MM.1S (cell line): ENCODE measurements at regions not wholly inside any gene's neighbourhood (a gene's known extent, or its start where the extent isn't known, plus 50 kb on each side); places are given as distances from the start of the nearest gene placed in this dataset.

Experiments
- EZH2phosphoT487 ChIP-seq: fragments of 300-600 bp; sonication (generic); IDR thresholded peaks from 2 replicates; pipeline ENCODE4 v1.6.1; 2018; ENCODE audit warnings: antibody characterized with exemption, low read length
- TF ChIP-seq, protein P1 (sequence below): fragments of 300-600 bp; sonication (generic); IDR thresholded peaks from 2 replicates; pipeline ENCODE4 v1.5.1; 2016; ENCODE audit warnings: antibody characterized with exemption, low read length, mixed read lengths

DNA sequence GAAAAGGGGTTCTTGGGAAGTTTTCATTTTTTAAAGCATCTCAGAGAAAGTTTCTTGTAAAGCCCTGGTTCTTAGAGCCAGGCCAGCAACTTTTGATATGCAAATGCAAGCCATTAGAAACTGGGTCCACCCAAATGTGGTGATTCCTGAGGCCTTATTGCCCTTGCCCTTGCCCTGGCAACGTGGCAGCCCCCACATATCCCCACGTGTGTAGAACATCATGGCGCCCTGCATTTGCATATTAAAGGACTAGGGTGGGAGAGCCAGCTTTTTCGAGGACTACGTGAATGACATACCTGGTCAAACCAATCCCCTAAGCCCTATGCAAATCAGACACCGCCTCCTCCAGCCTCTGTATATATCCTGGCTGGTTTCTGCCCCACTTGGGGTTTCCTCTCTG, 314.9 kb upstream of the NECTIN3 start:
- TF ChIP-seq, protein P1, sequence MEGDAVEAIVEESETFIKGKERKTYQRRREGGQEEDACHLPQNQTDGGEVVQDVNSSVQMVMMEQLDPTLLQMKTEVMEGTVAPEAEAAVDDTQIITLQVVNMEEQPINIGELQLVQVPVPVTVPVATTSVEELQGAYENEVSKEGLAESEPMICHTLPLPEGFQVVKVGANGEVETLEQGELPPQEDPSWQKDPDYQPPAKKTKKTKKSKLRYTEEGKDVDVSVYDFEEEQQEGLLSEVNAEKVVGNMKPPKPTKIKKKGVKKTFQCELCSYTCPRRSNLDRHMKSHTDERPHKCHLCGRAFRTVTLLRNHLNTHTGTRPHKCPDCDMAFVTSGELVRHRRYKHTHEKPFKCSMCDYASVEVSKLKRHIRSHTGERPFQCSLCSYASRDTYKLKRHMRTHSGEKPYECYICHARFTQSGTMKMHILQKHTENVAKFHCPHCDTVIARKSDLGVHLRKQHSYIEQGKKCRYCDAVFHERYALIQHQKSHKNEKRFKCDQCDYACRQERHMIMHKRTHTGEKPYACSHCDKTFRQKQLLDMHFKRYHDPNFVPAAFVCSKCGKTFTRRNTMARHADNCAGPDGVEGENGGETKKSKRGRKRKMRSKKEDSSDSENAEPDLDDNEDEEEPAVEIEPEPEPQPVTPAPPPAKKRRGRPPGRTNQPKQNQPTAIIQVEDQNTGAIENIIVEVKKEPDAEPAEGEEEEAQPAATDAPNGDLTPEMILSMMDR: no peak
- TF ChIP-seq EZH2phosphoT487: no peak
